H1 (cell line): ENCODE measurements at regions not wholly inside any gene's neighbourhood (a gene's known extent, or its start where the extent isn't known, plus 50 kb on each side); places are given as distances from the start of the nearest gene placed in this dataset.
A peak's percentile ranks its signal among the peaks of the same experiment; 100 is the strongest.

Source experiments
- CTCF ChIA-PET: fragments of 300-600 bp; sonication (Branson Sonifier 250); formaldehyde crosslinking; loops from one replicate; lab custom pipeline; 2021; ENCODE audit not compliant: partially characterized antibody; lab: Charles Lee
- POLR2A ChIA-PET: fragments of 300-600 bp; sonication (Branson Sonifier 250); formaldehyde crosslinking; loops from one replicate; lab custom pipeline; 2021; ENCODE audit warnings: inconsistent platforms; ENCODE audit not compliant: partially characterized antibody; lab: Charles Lee
- DNase-seq, 2 experiments: peaks; one replicate each; pipeline versions ENCODE4 v3.0.0 to v3.0.0-alpha.2; 2010 to 2022; ENCODE audit warnings: low spot score in 2 of 2, low read depth in 1 of 2, mixed read lengths in 1 of 2
- FAIRE-seq: peaks from 2 replicates; lab custom pipeline; 2011; peaks lifted over from hg19 to GRCh38; lab: Jason Lieb, UNC
- H2AFZ ChIP-seq: 2 replicates; pipeline ENCODE4 v1.8.1; 2012; ENCODE audit warnings: low read length, inconsistent platforms
- H2AK5ac ChIP-seq: 2 replicates; pipeline ENCODE4 v1.6.1; 2013; ENCODE audit warnings: low read depth, low read length
- H2BK120ac ChIP-seq: replicated peaks from 2 replicates; pipeline ENCODE3; 2013; ENCODE audit warnings: low read depth, low read length, inconsistent platforms
- H2BK12ac ChIP-seq: 2 replicates; pipeline ENCODE4 v1.6.1; 2013; ENCODE audit warnings: low read depth, low read length
- H2BK15ac ChIP-seq: 2 replicates; pipeline ENCODE4 v1.6.1; 2013; ENCODE audit warnings: low read length
- H2BK20ac ChIP-seq: 2 replicates; pipeline ENCODE4 v1.6.1; 2013; ENCODE audit warnings: low read length
- H2BK5ac ChIP-seq: 2 replicates; pipeline ENCODE4 v1.6.1; 2013; ENCODE audit warnings: low read depth, low read length
- H3K14ac ChIP-seq: 2 replicates; pipeline ENCODE4 v1.6.1; 2013; ENCODE audit warnings: inconsistent platforms; ENCODE audit not compliant: insufficient read length
- H3K18ac ChIP-seq: 2 replicates; pipeline ENCODE4 v1.6.1; 2013; ENCODE audit warnings: low read length; ENCODE audit errors: extremely low read depth
- H3K23ac ChIP-seq: 2 replicates; pipeline ENCODE4 v1.6.1; 2013; ENCODE audit warnings: inconsistent platforms; ENCODE audit not compliant: insufficient read length
- H3K23me2 ChIP-seq: 2 replicates; pipeline ENCODE4 v1.6.1; 2013; ENCODE audit warnings: low read depth, low read length
- H3K27ac ChIP-seq: 2 replicates; pipeline ENCODE4 v1.6.1; 2011; ENCODE audit warnings: low read depth, low read length, inconsistent platforms
- H3K27me3 ChIP-seq, 4 experiments: replicated peaks in 1 of 4; 1 replicate in 1 of 4; 2 replicates in 3 of 4; pipeline versions ENCODE4 v1.6.1 to v1.8.1; 2011 to 2013; ENCODE audit warnings: low read length in 3 of 4, mild to moderate bottlenecking in 3 of 4, inconsistent platforms in 2 of 4, mixed read lengths in 2 of 4, moderate library complexity in 1 of 4; ENCODE audit not compliant: control insufficient read depth in 3 of 4, insufficient read depth in 3 of 4; ENCODE audit errors: extremely low read depth in 1 of 4
- H3K36me3 ChIP-seq, 4 experiments: 2 replicates each; pipeline versions ENCODE4 v1.6.1 to v1.8.1; 2011 to 2013; ENCODE audit warnings: mild to moderate bottlenecking in 4 of 4, low read length in 3 of 4, moderate library complexity in 2 of 4, control low read depth in 1 of 4, inconsistent platforms in 1 of 4; ENCODE audit not compliant: insufficient read depth in 4 of 4, control insufficient read depth in 2 of 4
- H3K4ac ChIP-seq: replicated peaks from 2 replicates; pipeline ENCODE3; 2013; ENCODE audit warnings: low read length, low read depth, mixed read lengths, inconsistent platforms; ENCODE audit not compliant: insufficient read length
- H3K4me1 ChIP-seq, 4 experiments: replicated peaks in 1 of 4; 1 replicate in 1 of 4; 2 replicates in 3 of 4; pipeline versions ENCODE4 v1.6.1 to v1.8.1; 2011 to 2013; ENCODE audit warnings: low read length in 3 of 4, inconsistent platforms in 2 of 4, mixed read lengths in 1 of 4; ENCODE audit not compliant: insufficient read depth in 4 of 4, control insufficient read depth in 3 of 4
- H3K4me2 ChIP-seq, 2 experiments: 2 replicates each; pipeline versions ENCODE4 v1.6.1 to v1.8.1; 2011 to 2013; ENCODE audit warnings: low read depth in 2 of 2, low read length in 2 of 2, control low read depth in 1 of 2, inconsistent platforms in 1 of 2, mild to moderate bottlenecking in 1 of 2; ENCODE audit not compliant: insufficient read depth in 1 of 2
- H3K4me3 ChIP-seq, 4 experiments: fragments of 200-600, 300-600 bp in 1 of 4; sonication (generic), shearing (Covaris generic), sonication (Bioruptor Twin) in 1 of 4; 2 replicates each; pipeline versions ENCODE4 v1.5.1 to v1.8.1; 2011 to 2016; ENCODE audit warnings: low read length in 4 of 4, low read depth in 3 of 4, control low read depth in 2 of 4, inconsistent platforms in 2 of 4, mild to moderate bottlenecking in 2 of 4, mixed read lengths in 1 of 4, moderate library complexity in 1 of 4; ENCODE audit not compliant: insufficient read depth in 2 of 4; ENCODE audit errors: extremely low read depth in 1 of 4
- H3K56ac ChIP-seq: replicated peaks from 2 replicates; pipeline ENCODE3; 2013; ENCODE audit warnings: low read depth, mild to moderate bottlenecking, mixed read lengths, low read length, inconsistent platforms; ENCODE audit not compliant: insufficient read length
- H3K79me1 ChIP-seq: 2 replicates; pipeline ENCODE4 v1.6.1; 2013; ENCODE audit warnings: low read depth, low read length, control low read depth
- H3K79me2 ChIP-seq, 2 experiments: 2 replicates each; pipeline versions ENCODE4 v1.6.1 to v1.8.1; 2012 to 2013; ENCODE audit warnings: low read length in 2 of 2, mild to moderate bottlenecking in 2 of 2, inconsistent platforms in 1 of 2; ENCODE audit not compliant: insufficient read depth in 2 of 2, control insufficient read depth in 1 of 2
- H3K9ac ChIP-seq, 4 experiments: replicated peaks in 1 of 4; 1 replicate in 1 of 4; 2 replicates in 3 of 4; pipeline versions ENCODE4 v1.6.1 to v1.8.1; 2011 to 2013; ENCODE audit warnings: low read depth in 3 of 4, low read length in 3 of 4, control low read depth in 2 of 4, mild to moderate bottlenecking in 2 of 4, moderate library complexity in 2 of 4, inconsistent platforms in 1 of 4; ENCODE audit errors: extremely low read depth in 1 of 4
- H3K9me3 ChIP-seq, 2 experiments: 2 replicates each; pipeline versions ENCODE4 v1.6.1 to v1.8.1; 2012 to 2013; ENCODE audit warnings: mild to moderate bottlenecking in 2 of 2, moderate library complexity in 2 of 2, control low read depth in 1 of 2, inconsistent platforms in 1 of 2, low read depth in 1 of 2, low read length in 1 of 2, mixed read lengths in 1 of 2; ENCODE audit not compliant: insufficient read depth in 2 of 2
- H4K20me1 ChIP-seq, 2 experiments: replicated peaks in 1 of 2; 2 replicates each; pipeline versions ENCODE3 to v1.8.1; 2011 to 2013; ENCODE audit warnings: inconsistent platforms in 2 of 2, low read length in 2 of 2, mild to moderate bottlenecking in 1 of 2; ENCODE audit not compliant: insufficient read depth in 2 of 2, control insufficient read depth in 1 of 2
- H4K5ac ChIP-seq: 2 replicates; pipeline ENCODE4 v1.6.1; 2013; ENCODE audit warnings: low read length, low read depth, mixed read lengths, inconsistent platforms; ENCODE audit not compliant: insufficient read length
- H4K8ac ChIP-seq: 2 replicates; pipeline ENCODE4 v1.8.0; 2013; ENCODE audit warnings: mild to moderate bottlenecking, moderate library complexity, low read length, inconsistent platforms; ENCODE audit not compliant: insufficient read depth; ENCODE audit errors: extremely low read depth
- H4K91ac ChIP-seq: replicated peaks from 2 replicates; pipeline ENCODE3; 2013; ENCODE audit warnings: low read length, mixed read lengths, inconsistent platforms; ENCODE audit not compliant: insufficient read length
- BRCA1 ChIP-seq: IDR thresholded peaks from 2 replicates; pipeline ENCODE4 v1.6.1; 2012; ENCODE audit warnings: low read depth, low read length, improper control_type of control experiment
- CEBPB ChIP-seq: IDR thresholded peaks from 2 replicates; pipeline ENCODE4 v1.6.1; 2012; ENCODE audit warnings: low read depth, low read length
- EGR1 ChIP-seq: IDR thresholded peaks from 2 replicates; pipeline ENCODE4 v1.6.1; 2011; ENCODE audit warnings: low read depth, low read length, borderline replicate concordance
- FOSL1 ChIP-seq: IDR thresholded peaks from 2 replicates; pipeline ENCODE4 v1.6.1; 2011; ENCODE audit warnings: mild to moderate bottlenecking, low read depth, low read length, moderate library complexity; ENCODE audit not compliant: insufficient read depth
- HDAC2 ChIP-seq, 2 experiments: fragments of 300-600 bp in 1 of 2; sonication (generic) in 1 of 2; IDR thresholded peaks; 2 replicates each; pipeline ENCODE4 v1.6.1; 2011 to 2012; ENCODE audit warnings: low read depth in 2 of 2, low read length in 2 of 2, mild to moderate bottlenecking in 2 of 2, moderate library complexity in 2 of 2, borderline replicate concordance in 1 of 2, inconsistent platforms in 1 of 2
- HDAC6 ChIP-seq: IDR thresholded peaks from one replicate; pipeline ENCODE4 v1.7.1; 2012; ENCODE audit warnings: low read depth, mild to moderate bottlenecking, inconsistent platforms, low read length, moderate library complexity
- JUND ChIP-seq: IDR thresholded peaks from 2 replicates; pipeline ENCODE4 v1.6.1; 2011; ENCODE audit warnings: mild to moderate bottlenecking, improper control_type of control experiment, low read length
- KDM4A ChIP-seq: IDR thresholded peaks from one replicate; pipeline ENCODE4 v1.7.1; 2012; ENCODE audit warnings: low read depth, mild to moderate bottlenecking, moderate library complexity, low read length, inconsistent platforms; ENCODE audit not compliant: severe bottlenecking
- NANOG ChIP-seq: IDR thresholded peaks from 2 replicates; pipeline ENCODE4 v1.6.1; 2011; ENCODE audit warnings: low read length, low read depth, mild to moderate bottlenecking, inconsistent platforms; ENCODE audit not compliant: insufficient read depth, poor library complexity, severe bottlenecking
- POLR2A ChIP-seq, 2 experiments: IDR thresholded peaks; 1 replicate in 1 of 2; 2 replicates in 1 of 2; pipeline ENCODE4 v1.6.1; 2011; ENCODE audit warnings: low read depth in 2 of 2, low read length in 2 of 2, mild to moderate bottlenecking in 2 of 2; ENCODE audit errors: control extremely low read depth in 1 of 2
- SAP30 ChIP-seq: fragments of 300-600 bp; sonication (generic); IDR thresholded peaks from 2 replicates; pipeline ENCODE4 v1.7.1; 2012; ENCODE audit warnings: low read length, moderate library complexity, mild to moderate bottlenecking, inconsistent platforms; ENCODE audit not compliant: insufficient read depth, insufficient replicate concordance
- SP4 ChIP-seq: IDR thresholded peaks from 2 replicates; pipeline ENCODE4 v1.6.1; 2012; ENCODE audit warnings: low read length, inconsistent platforms
- SRF ChIP-seq: IDR thresholded peaks from 2 replicates; pipeline ENCODE4 v1.6.1; 2011; ENCODE audit warnings: mild to moderate bottlenecking, low read depth, low read length, moderate library complexity
- TAF7 ChIP-seq: optimal IDR thresholded peaks from 2 replicates; pipeline ENCODE3; 2011; ENCODE audit warnings: low read depth, mild to moderate bottlenecking, inconsistent platforms, low read length, moderate library complexity, borderline replicate concordance
- TCF12 ChIP-seq: IDR thresholded peaks from 2 replicates; pipeline ENCODE4 v1.6.1; 2011; ENCODE audit warnings: low read depth, mild to moderate bottlenecking, low read length
- WGBS, 2 experiments: shearing (Covaris generic) in 1 of 2; methylation state at CpG; one replicate each; pipeline versions ENCODE4 v1.1.6 to v1.1.7; 2013 to 2015; ENCODE audit warnings: low lambda C conversion rate in 2 of 2, mixed read lengths in 2 of 2, inconsistent platforms in 1 of 2, low coverage in 1 of 2, missing lambda C conversion rate in 1 of 2; ENCODE audit not compliant: insufficient replicate concordance in 2 of 2, insufficient coverage in 1 of 2, insufficient read length in 1 of 2; ENCODE audit errors: extremely low coverage in 1 of 2, missing lambda C conversion rate in 1 of 2; 5-methylcytosine and 5-hydroxymethylcytosine counted together

GRCh38 chr2:42953216-42953615 is 160.8 kb upstream of the HAAO start:
- peak overlapping the region; percentile 53; the same call in 1 of the 2 replicates for H2BK12ac ChIP-seq
- H3K14ac ChIP-seq, result no peak overlapping the region
- no peaks in the 10 kb centered on the region for H4K20me1 ChIP-seq
- no peaks in the 10 kb centered on the region for H3K27me3 ChIP-seq
- no peak overlapping the region; a peak in 1 of 4 replicates for H3K4me2 ChIP-seq
- H2AK5ac ChIP-seq, result no peak overlapping the region
- peak overlapping the region; percentile 39 for H4K91ac ChIP-seq
- 0 out of 2 replicates have a peak overlapping the region, but pooled peaks have one; percentile 12 for H2AFZ ChIP-seq
- H3K23me2 ChIP-seq, result no peaks in the 10 kb centered on the region
- no peak overlapping the region for H4K5ac ChIP-seq
- H2BK20ac ChIP-seq, result no peak overlapping the region
- CTCF ChIA-PET, result interaction anchor here (0.6 to 7.9 kb wide), 9 partner anchors 8 to 288 kb away, joined by 3 to 58 read pairs (median 3); no protein-coding TSS in a partner anchor
- DNase-seq, result no peak
- H3K23ac ChIP-seq, result no peak overlapping the region
- 91% methylated on average over 7 of the region's 7 CpGs; no CpG with 5 or more reads in 1 of the 2 experiments for WGBS, 2 experiments
- H4K8ac ChIP-seq, result peak overlapping the region; percentile 60; the same call in 1 of the 2 replicates
- no peaks in the 10 kb centered on the region for H3K79me1 ChIP-seq
- H3K36me3 ChIP-seq, result no peaks in the 10 kb centered on the region
- no peak overlapping the region; the same call in 1 of the 2 replicates for H3K18ac ChIP-seq
- FAIRE-seq, result no peak
- H3K4me3 ChIP-seq, result no peak overlapping the region
- H2BK120ac ChIP-seq, result no peak overlapping the region
- H3K4ac ChIP-seq, result no peak overlapping the region
- no peaks in the 10 kb centered on the region for H3K79me2 ChIP-seq
- POLR2A ChIA-PET, result interaction anchor here (1.1 to 1.5 kb wide), 4 partner anchors 9 to 149 kb away, joined by 3 to 4 read pairs (median 3); no protein-coding TSS in a partner anchor
- H3K56ac ChIP-seq, result no peak overlapping the region
- no peaks in the 10 kb centered on the region for H3K9me3 ChIP-seq
- H3K9ac ChIP-seq, result no peak overlapping the region
- peaks cover 1 to 19% (median 7%) of the 10 kb centered on the region in 4 experiments for H3K4me1 ChIP-seq
- no peak overlapping the region for H3K27ac ChIP-seq
- no peak overlapping the region for H2BK15ac ChIP-seq
- no peak overlapping the region for H2BK5ac ChIP-seq
- TF ChIP-seq NANOG, result no peak
- TF ChIP-seq TCF12, result no peak
- TF ChIP-seq TAF7, result no peak
- no peak for TF ChIP-seq SRF
- TF ChIP-seq HDAC6, result no peak
- TF ChIP-seq POLR2A (IDR thresholded peaks at IDR 0.05; ENCODE audit: control extremely low read depth in 1 of 2, low read depth in 2 of 2, low read length in 2 of 2), result no peak
- TF ChIP-seq SP4, result no peak
- no peak for TF ChIP-seq KDM4A
- TF ChIP-seq SAP30, result no peak
- no peak for TF ChIP-seq HDAC2 (IDR thresholded peaks at IDR 0.05; ENCODE audit: borderline replicate concordance in 1 of 2, low read depth in 2 of 2, low read length in 2 of 2)
- no peak for TF ChIP-seq BRCA1
- no peak for TF ChIP-seq JUND
- TF ChIP-seq CEBPB, result no peak
- TF ChIP-seq FOSL1, result no peak
- TF ChIP-seq EGR1, result no peak
